GM12865 (cell line): ENCODE measurements at regions not wholly inside any gene's neighbourhood (a gene's known extent, or its start where the extent isn't known, plus 50 kb on each side); places are given as distances from the start of the nearest gene placed in this dataset.
"Not testable (repeated sequence)": the region's sequence is repeated elsewhere in the genome, so short reads cannot be mapped to it uniquely, and the experiment has no call there.

Experiments used
- DNase-seq: peaks from one replicate; pipeline ENCODE4 v3.0.0; 2010; ENCODE audit warnings: low read depth
- H3K4me3 ChIP-seq: 2 replicates; pipeline ENCODE4 v1.5.1; 2011; ENCODE audit warnings: mild to moderate bottlenecking, low read depth, low read length, control low read depth
- TF ChIP-seq, protein P1 (sequence below): IDR thresholded peaks from 2 replicates; pipeline ENCODE4 v1.5.1; 2011; ENCODE audit warnings: low read length, control low read depth, low read depth, inconsistent platforms; ENCODE audit not compliant: insufficient read depth; ENCODE audit errors: missing control alignments

DNA sequence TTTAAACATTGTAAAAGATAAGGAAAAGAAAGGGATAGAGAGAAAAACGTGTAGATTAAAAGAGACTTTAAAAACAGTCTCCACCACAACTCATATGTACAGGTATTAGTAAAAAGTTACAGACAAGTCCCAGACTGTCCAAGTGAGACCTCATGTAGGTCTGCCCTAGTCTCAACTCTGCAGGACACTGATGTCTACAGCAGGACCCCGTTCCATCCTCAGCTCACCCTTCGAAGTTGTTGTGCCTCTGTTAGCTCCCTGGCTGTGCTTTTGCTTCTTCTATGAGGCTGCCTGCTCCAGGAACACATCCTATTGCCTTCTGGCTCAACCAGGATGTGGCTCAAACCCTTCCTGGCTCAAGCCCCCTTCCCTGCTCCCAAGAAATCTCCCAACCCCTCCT lies 72.9 kb upstream of the FBXO28 start:
- no peak for DNase-seq
- no peak overlapping the region for H3K4me3 ChIP-seq
- TF ChIP-seq, protein P1, sequence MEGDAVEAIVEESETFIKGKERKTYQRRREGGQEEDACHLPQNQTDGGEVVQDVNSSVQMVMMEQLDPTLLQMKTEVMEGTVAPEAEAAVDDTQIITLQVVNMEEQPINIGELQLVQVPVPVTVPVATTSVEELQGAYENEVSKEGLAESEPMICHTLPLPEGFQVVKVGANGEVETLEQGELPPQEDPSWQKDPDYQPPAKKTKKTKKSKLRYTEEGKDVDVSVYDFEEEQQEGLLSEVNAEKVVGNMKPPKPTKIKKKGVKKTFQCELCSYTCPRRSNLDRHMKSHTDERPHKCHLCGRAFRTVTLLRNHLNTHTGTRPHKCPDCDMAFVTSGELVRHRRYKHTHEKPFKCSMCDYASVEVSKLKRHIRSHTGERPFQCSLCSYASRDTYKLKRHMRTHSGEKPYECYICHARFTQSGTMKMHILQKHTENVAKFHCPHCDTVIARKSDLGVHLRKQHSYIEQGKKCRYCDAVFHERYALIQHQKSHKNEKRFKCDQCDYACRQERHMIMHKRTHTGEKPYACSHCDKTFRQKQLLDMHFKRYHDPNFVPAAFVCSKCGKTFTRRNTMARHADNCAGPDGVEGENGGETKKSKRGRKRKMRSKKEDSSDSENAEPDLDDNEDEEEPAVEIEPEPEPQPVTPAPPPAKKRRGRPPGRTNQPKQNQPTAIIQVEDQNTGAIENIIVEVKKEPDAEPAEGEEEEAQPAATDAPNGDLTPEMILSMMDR: no peak

DNA sequence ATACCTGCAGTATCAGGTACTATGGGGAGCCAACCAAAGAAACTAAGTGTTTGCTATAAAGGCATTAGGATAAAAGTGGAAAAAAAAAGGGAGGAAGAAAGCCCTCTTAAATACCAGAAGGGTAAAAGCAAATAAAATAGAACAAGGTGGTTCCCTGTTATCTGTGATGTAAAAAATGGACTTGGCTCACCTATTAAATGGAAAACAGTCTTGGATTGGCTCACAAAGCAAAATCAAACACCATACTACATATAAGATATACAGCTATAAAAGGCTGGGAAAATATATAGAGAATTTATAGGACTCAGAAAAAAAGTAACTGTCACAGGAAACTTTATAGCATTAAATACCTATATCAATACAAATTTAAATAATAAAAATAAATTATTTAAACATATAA lies 73.5 kb upstream of the FBXO28 start:
- H3K4me3 ChIP-seq, DNase-seq: not testable (repeated sequence)

DNA sequence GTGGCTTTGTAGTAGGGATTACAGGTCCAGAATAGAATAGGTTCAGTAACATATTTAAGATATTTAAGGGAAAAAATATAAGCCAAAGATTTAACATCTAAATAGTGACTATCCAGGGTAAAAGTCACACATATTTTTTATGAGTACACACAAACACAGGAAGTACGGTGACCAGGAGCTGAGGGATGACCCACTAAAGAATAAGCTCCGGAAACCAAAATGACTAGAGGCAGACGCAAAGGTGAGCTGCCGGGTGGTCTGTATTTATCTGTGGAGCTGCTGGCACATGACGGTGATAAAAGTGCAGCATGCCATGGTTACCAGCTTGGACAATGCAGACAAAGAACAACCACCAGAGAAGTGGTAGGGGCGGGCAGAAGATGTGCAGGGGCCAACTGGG lies 73.9 kb upstream of the FBXO28 start:
- not testable (repeated sequence) for H3K4me3 ChIP-seq, DNase-seq

DNA sequence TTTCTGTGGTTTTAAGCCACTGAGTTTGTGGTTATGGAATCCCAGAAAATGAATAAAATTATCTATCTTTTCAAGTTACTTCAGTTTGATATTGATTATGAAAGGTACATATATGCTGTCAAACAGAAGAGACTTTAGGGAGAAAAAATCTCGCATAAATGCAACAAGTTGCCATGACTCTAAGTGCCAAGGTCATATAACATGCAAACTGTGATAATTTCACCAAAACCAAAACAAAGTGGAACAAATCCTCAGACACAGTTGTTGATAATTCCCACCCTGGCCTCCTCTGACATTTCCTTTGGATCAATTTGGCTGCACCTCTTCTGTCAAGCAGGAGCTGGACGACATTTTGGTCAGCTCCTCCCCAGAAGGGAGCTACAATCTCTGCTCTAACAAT lies 75.1 kb upstream of the FBXO28 start:
- H3K4me3 ChIP-seq, DNase-seq: not testable (repeated sequence)

DNA sequence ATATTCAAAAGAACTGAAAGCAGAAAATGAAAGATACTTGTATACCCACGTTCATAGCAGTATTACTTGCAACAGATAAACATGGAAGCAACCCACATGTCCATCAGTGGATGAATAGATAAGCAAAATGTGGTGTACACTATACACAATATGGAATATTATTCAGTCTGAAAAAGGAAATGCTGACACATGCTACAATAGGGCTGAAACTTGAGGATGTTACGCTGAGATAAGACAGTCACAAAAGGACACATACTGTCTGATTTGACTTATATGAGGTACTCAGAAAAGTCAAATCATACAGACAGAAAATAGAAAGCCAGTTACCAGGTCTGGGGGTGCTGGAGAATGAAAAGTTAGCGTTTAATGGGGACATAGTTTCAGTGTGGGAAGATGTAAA lies 76.5 kb upstream of the FBXO28 start:
- H3K4me3 ChIP-seq, DNase-seq: not testable (repeated sequence)

DNA sequence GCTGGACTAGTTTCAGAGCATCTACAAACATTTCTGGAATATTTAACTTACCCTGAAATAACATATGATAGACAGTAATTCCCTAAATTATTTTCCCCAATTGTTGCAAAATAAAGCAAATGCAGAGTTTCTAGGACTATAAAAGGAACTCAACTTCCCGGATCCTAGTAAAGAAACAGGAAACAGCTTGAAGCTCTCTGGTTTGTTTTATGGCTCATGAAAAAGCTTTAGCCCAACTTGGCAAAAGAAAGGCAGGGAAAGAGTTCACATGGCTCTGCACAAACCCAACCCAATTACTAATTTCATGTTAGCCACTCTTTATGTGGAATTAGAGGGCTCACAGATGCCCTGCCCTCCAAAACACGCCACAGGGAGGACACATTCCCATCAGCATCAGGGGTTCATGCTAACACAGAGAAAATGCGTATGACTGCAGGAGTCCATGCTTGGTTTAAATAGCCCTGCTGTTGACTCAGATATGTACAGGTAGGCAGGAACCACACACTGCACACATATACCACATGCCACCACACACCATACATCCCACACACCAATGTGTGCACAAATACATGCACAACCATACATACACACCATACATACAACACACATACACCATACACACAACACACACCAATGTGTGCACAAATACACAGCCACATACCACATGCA lies 81.2 kb upstream of the FBXO28 start:
- DNase-seq, H3K4me3 ChIP-seq: not testable (repeated sequence)

DNA sequence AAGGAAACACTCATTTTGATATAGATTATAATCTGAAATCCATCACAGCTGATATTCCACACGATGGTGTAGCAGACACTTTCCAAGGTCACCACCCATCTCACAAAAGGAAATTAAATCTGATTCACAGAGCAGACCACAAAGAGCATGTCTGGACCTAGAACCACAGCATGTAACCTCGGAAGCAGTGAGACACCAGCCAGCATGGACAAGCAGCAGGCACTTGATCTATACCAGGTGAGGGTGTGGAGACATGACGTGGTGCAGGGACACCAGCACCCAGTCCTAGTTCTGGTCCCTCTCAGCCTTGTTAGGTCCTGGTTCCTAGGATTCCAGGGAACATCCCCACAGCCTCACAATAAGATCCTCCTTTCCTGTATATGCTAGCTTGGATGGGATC lies 81.9 kb upstream of the FBXO28 start:
- not testable (repeated sequence) for H3K4me3 ChIP-seq, DNase-seq

DNA sequence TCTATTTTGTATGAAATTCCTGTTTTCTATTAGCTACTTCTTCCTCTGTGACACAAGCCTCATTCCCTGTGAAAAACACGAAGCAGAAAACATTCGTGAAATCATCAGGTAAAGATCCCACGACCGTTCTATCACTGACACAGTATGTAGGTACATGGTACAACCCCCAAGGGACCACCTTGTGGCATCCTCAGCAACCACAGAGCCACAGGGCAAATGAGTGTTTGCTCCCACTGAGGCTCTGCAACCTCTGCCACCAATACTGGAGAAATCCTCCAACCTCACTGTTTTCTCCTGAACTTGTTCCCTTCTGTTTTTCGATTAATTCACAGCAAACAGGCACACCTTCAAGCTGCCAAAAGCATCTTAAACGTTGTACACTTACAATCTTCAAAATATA lies 83.7 kb upstream of the FBXO28 start:
- not testable (repeated sequence) for DNase-seq, H3K4me3 ChIP-seq

DNA sequence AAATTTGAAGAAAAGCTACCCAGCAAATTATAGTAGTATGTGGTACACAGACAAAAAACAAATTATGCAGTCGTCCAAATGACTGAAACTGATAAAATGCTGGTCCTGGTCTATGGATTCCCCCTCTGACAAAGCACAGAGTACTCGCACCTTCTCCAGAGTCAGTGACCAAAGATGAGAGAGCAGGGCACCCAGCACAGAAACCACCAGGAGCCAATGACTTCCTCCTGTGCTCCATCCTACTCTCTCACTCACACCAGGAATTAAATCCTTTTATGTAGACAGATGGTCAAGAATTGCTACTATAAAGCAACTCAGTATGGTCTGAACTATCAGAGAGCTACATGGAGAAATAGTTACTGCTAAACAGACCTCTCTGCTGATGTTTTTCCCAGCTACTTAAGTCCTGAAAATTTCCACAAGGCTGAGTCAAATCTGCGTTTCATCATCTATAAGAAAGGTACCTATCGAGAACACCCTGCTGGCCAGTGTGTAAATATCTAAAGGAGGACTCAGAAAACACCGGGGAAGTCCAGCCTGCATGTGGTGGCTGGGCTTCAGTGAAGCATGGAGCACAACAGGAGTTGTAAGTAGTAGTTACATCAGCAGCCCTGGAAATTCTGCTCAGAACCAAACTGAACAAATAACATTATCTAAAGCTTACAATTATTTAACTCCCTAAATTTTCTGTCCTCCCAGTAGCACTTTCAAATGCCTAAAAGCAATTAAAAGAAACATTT lies 84.5 kb upstream of the FBXO28 start:
- peak; percentile 62 for DNase-seq
- H3K4me3 ChIP-seq: not testable (repeated sequence)

DNA sequence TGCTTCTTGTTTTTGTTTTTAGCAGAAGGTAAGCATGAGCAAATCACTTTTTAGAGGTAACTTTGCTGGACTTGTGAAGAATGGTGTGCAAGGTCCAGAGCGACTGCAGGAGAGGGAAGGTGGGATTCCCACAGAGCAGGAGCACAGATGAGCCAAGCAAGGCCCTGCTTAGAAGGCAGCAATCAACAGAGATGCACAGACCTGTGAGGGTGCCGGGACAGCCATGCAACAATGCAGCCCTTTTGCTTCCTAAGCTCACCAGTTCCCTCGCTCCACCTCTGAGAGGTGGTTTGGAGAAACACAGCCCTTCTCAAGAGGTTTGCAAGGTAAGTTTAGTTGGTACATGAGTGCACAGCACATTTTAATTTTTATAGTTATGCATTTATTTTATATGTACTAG lies 85.1 kb upstream of the FBXO28 start:
- H3K4me3 ChIP-seq, DNase-seq: not testable (repeated sequence)

DNA sequence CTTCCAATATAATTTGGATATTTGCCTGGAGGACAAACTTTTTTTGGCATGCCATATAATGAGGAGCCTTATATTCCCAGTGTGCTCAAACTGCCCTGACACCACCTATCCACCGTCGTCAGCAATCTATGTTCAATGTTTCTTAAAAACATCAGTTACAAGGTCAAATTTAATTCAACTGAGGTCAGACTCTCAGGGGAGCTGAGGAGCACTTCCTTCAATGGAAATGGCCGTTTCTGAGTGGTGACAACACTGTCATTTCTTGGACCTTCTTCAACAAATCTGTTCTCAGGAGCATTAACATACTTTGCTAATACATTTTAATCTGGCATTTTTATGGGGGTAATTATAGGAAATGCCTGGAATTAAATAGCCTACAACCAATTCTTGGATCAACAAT lies 90.8 kb upstream of the FBXO28 start:
- not testable (repeated sequence) for H3K4me3 ChIP-seq, DNase-seq

DNA sequence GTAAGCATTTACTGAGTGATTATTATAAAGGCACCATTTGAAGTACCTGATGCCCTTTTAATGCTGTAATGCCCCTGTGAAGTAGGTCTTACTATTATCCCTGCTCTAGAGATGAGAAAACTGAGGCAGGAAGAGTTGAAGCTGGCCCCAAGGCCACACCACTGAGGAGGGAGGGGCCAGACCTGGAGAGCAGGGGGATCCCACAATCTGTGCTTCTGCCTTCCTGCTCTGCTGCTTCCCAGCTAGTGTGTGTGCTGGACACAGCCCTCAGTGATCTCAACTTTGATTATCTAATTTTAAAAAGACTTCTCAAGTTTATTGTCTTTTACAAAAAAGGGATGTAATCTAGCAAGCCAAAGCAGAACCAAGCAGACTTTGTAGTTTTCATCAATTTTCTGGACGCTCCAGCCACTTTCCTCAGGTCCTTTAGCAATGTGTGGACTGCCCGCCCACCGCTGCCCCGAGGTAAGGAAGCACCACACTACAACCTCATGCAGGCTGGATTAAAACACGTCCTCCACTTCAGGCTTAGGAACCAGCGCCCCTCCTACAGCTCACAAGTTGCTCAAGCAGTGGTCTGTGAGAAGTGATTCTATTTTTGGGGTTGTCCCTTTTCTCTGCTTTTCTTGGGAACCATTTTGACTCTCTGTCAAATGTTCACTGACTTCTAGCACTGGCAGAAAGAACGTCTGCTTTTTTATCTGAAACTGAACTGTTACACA lies 91.5 kb upstream of the FBXO28 start:
- DNase-seq, H3K4me3 ChIP-seq: not testable (repeated sequence)

DNA sequence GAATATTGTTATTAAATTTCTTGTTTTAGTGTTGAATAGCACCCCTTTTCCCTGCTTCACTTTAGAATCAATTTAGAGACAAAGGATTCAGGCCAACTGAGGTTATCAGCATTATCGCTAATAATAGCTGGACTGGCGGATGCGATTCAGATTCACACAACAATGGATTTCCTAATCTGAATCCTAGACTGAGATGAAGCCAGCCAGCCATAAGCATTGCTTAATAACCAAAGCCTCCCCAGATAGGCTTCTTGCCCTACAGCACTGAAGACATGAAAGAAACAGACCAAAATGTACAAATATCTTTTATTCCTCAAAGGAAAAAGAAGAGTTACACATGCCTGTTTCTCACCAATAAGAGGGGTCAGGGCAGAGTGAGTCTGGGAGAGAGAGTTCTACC lies 94.0 kb upstream of the FBXO28 start:
- not testable (repeated sequence) for DNase-seq, H3K4me3 ChIP-seq

DNA sequence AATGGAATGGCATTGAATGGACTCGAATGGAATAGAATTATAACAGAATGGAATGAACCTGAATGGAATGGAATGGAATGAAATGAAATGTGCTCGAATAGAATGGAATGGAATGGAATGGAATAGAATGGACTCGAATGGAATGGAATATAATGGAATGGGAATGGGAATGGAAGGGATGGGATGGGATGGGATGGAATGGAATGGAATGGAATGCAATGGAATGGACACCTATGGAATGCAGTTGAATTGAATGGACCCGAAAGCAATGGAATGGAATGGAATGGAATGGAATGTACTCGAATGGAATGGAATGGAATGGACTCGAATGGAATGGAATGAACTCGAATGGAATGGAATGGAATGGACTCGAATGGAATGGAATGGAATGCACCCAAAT lies 98.1 kb upstream of the FBXO28 start:
- not testable (repeated sequence) for DNase-seq, H3K4me3 ChIP-seq
